ENCODE measurements at regions not wholly inside any gene's neighbourhood (a gene's known extent, or its start where the extent isn't known, plus 50 kb on each side); places are given as distances from the start of the nearest gene placed in this dataset.
A peak's percentile ranks its signal among the peaks of the same experiment; 100 is the strongest.

DNA sequence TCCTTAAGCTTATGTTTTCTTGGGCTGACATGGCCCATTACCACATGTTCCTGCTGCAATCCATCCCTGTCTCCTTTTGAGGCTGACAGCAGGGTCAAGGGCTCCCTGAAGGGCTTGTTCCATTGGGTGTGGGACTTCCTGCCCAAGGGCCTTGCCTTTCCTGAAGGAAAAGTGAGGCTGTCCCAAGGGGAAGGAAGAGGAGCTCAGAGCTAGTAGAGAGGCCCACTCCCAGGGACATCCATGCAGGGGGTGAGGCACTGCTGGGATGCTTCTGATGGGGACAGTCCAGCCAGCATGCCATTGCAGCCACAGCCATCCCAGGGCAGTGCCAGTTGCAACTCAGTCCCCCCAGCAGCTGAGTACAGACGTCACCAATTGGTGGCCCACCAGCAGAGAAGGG, 138.4 kb upstream of the FOXA2 start:
- Mint-ChIP-seq H3K36me3 (ENCODE audit: insufficient read depth) (no peaks in the 10 kb centered on the region), H3K4me3 (ENCODE audit: low read depth) (no peak overlapping the region), H3K4me1 (ENCODE audit: low read depth) (peaks cover 12% of the 10 kb centered on the region), H3K9me3 (ENCODE audit: low read depth) (no peaks in the 10 kb centered on the region), H3K27me3 (peaks cover 6% of the 10 kb centered on the region), H3K27ac (no peak overlapping the region)
- TF ChIP-seq, protein P1, sequence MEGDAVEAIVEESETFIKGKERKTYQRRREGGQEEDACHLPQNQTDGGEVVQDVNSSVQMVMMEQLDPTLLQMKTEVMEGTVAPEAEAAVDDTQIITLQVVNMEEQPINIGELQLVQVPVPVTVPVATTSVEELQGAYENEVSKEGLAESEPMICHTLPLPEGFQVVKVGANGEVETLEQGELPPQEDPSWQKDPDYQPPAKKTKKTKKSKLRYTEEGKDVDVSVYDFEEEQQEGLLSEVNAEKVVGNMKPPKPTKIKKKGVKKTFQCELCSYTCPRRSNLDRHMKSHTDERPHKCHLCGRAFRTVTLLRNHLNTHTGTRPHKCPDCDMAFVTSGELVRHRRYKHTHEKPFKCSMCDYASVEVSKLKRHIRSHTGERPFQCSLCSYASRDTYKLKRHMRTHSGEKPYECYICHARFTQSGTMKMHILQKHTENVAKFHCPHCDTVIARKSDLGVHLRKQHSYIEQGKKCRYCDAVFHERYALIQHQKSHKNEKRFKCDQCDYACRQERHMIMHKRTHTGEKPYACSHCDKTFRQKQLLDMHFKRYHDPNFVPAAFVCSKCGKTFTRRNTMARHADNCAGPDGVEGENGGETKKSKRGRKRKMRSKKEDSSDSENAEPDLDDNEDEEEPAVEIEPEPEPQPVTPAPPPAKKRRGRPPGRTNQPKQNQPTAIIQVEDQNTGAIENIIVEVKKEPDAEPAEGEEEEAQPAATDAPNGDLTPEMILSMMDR (IDR thresholded peaks at IDR 0.05; ENCODE audit: unreplicated experiment) = no peak
- no peak for DNase-seq (ENCODE audit: low spot score, unreplicated experiment)

DNA sequence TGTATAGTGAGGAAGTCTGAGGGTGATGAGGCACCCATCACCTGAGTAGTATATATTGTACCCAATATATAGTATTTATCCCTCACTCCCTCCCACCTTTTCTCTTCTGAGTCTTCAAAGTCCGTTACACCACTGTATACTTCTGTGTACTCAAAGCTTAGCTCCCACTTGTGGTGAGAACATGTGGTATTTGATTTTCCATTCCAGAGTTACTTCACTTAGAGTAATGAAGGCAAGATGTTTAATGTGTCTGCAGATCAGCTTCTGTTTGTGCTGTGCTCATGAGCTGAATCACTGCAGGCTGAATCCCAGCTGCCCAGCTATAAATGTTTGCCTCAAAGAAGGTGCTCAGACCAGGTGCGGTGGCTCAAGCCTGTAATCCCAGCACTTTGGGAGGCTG, 139.3 kb upstream of the FOXA2 start:
- TF ChIP-seq, protein P1 (IDR thresholded peaks at IDR 0.05; ENCODE audit: unreplicated experiment) = no peak
- no peaks in the 10 kb centered on the region for H3K36me3 Mint-ChIP-seq (ENCODE audit: insufficient read depth)
- DNase-seq (ENCODE audit: low spot score, unreplicated experiment) = no peak
- no peak overlapping the region for H3K4me3 Mint-ChIP-seq (ENCODE audit: low read depth)
- peaks cover 6% of the 10 kb centered on the region for H3K27me3 Mint-ChIP-seq
- H3K27ac Mint-ChIP-seq = no peak overlapping the region
- H3K4me1 Mint-ChIP-seq (ENCODE audit: low read depth) = peaks cover 10% of the 10 kb centered on the region
- no peaks in the 10 kb centered on the region for H3K9me3 Mint-ChIP-seq (ENCODE audit: low read depth)

DNA sequence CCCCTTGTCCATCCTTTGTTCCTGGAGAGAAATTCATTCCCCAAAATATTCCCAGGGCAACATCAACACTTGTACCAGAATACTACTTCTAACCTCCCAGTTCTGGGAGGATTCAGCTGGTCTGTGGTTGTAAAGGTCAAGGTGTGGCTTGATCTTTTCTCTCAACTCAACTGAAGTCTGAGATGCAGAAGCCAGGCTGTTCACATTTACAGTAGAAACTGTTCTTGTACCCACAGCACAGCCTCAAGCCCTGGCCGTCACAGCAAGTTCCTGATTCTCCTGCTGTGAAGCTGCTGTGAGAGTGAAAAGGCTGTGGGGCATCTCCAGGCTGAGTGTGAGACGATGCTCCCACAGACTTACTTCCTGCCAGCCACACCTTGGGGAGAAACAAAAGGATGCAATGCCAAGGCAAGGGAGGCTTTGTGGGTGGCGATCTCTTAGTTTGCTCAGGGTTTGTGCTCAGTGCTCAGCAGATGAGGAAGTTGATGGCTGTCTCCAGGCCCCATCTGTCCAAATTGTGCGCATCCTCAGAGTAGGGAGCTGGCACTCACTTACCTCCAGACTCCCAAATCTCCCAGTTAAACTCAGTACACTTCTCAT, 143.9 kb upstream of the FOXA2 start:
- Mint-ChIP-seq H3K9me3 (ENCODE audit: low read depth) (no peaks in the 10 kb centered on the region), H3K4me1 (ENCODE audit: low read depth) (no peaks in the 10 kb centered on the region), H3K36me3 (ENCODE audit: insufficient read depth) (no peaks in the 10 kb centered on the region), H3K27ac (no peak overlapping the region), H3K4me3 (ENCODE audit: low read depth) (no peak overlapping the region), H3K27me3 (peaks cover 5% of the 10 kb centered on the region)
- TF ChIP-seq, protein P1 (IDR thresholded peaks at IDR 0.05; ENCODE audit: unreplicated experiment) = no peak
- no peak for DNase-seq (ENCODE audit: low spot score, unreplicated experiment)

DNA sequence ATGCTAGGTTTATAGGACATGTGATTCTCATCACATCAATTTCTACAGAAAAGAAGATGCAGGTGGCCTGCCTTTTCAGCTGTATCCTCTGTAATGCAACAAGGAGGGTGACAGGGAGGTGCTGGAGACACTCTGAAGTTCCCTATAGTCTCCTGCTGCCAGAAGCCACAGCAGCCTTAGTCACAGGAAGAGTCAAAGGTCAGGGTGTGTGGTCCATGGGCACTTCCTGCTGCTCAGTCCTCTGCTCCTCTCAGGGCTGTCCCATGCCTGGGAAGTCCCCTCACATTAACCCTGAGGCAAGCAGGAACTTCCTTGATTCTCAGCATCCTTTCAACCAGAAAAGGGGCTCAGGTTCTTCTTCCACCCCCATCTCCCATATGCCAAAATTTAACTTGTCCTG, 144.8 kb upstream of the FOXA2 start:
- Mint-ChIP-seq H3K27me3 (peaks cover 5% of the 10 kb centered on the region), H3K4me3 (ENCODE audit: low read depth) (no peak overlapping the region), H3K27ac (no peak overlapping the region), H3K36me3 (ENCODE audit: insufficient read depth) (no peaks in the 10 kb centered on the region), H3K4me1 (ENCODE audit: low read depth) (no peaks in the 10 kb centered on the region), H3K9me3 (ENCODE audit: low read depth) (peaks cover 6% of the 10 kb centered on the region)
- TF ChIP-seq, protein P1 (IDR thresholded peaks at IDR 0.05; ENCODE audit: unreplicated experiment) = no peak
- DNase-seq (ENCODE audit: low spot score, unreplicated experiment) = no peak

DNA sequence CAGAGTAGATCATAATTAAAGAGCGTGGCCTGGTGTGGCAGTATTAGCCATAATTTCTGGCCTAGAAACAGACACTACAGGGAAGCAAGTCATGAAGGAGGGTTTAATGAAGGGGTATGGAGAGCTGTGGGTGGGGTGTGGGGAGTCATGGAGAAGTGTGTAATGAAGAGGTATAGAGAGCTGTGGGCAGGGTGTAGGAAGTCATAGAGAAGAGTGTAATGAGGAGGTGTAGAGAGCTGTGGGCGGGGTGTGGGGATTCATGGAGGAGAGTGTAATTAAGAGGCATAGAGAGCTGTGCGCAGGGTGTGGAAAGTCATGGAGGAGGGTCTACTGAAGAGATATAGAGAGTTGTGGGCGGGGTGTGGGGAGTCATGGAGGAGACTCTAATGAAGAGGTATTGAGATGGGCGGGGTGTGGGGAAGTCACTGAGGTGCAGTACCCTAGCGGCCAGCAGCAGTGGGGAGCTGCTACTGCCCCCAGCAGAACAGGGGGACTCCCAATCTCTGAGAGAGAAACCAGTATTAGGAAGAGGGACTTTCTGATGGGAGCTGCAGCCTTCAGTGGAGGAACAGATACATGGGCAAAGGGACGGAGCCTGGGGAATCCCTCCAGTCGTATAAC, 145.4 kb upstream of the FOXA2 start:
- TF ChIP-seq, protein P1 (IDR thresholded peaks at IDR 0.05; ENCODE audit: unreplicated experiment) = no peak
- Mint-ChIP-seq H3K9me3 (ENCODE audit: low read depth) (peaks cover 7% of the 10 kb centered on the region), H3K4me1 (ENCODE audit: low read depth) (no peaks in the 10 kb centered on the region), H3K36me3 (ENCODE audit: insufficient read depth) (no peaks in the 10 kb centered on the region), H3K27me3 (peaks cover 5% of the 10 kb centered on the region), H3K4me3 (ENCODE audit: low read depth) (no peak overlapping the region), H3K27ac (peak overlapping the region; percentile 54)
- DNase-seq (ENCODE audit: low spot score, unreplicated experiment) = no peak
